WERI-Rb-1 (cell line): ENCODE measurements at regions not wholly inside any gene's neighbourhood (a gene's known extent, or its start where the extent isn't known, plus 50 kb on each side); places are given as distances from the start of the nearest gene placed in this dataset.
A peak's percentile ranks its signal among the peaks of the same experiment; 100 is the strongest.

Experiments used
- DNase-seq: peaks from one replicate; pipeline ENCODE4 v3.0.0-alpha.2; 2020
- H3K27ac ChIP-seq: fragments of 250-450 bp; sonication (Bioruptor Pico); 2 replicates; pipeline ENCODE4 v1.5.1; 2020; ENCODE audit warnings: mild to moderate bottlenecking, moderate library complexity
- H3K27me3 ChIP-seq: fragments of 250-450 bp; sonication (Bioruptor Pico); 2 replicates; pipeline ENCODE4 v1.5.1; 2021; ENCODE audit warnings: mild to moderate bottlenecking, low read depth, moderate library complexity; ENCODE audit not compliant: insufficient read depth, severe bottlenecking
- H3K36me3 ChIP-seq: fragments of 250-450 bp; sonication (Bioruptor Pico); 2 replicates; pipeline ENCODE4 v1.5.1; 2020; ENCODE audit warnings: mild to moderate bottlenecking, moderate library complexity
- H3K4me3 ChIP-seq: 2 replicates; pipeline ENCODE4 v1.5.1; 2011; ENCODE audit warnings: low read depth, mild to moderate bottlenecking, control low read depth, low read length
- H3K9me3 ChIP-seq: fragments of 250-450 bp; sonication (Bioruptor Pico); 2 replicates; pipeline ENCODE4 v1.5.1; 2021; ENCODE audit warnings: mild to moderate bottlenecking, moderate library complexity; ENCODE audit not compliant: severe bottlenecking
- TF ChIP-seq, protein P1 (sequence below): IDR thresholded peaks from 2 replicates; pipeline ENCODE4 v1.5.1; 2011; ENCODE audit warnings: low read depth, mild to moderate bottlenecking, control low read depth, inconsistent platforms, low read length

GRCh38 chr1:195251900-195252299 is 1356.3 kb downstream of the KCNT2 start:
- Histone ChIP-seq H3K27ac (no peak overlapping the region), H3K4me3 (no peak overlapping the region), H3K27me3 (no peaks in the 10 kb centered on the region), H3K9me3 (no peaks in the 10 kb centered on the region), H3K36me3 (no peaks in the 10 kb centered on the region)
- TF ChIP-seq, protein P1, sequence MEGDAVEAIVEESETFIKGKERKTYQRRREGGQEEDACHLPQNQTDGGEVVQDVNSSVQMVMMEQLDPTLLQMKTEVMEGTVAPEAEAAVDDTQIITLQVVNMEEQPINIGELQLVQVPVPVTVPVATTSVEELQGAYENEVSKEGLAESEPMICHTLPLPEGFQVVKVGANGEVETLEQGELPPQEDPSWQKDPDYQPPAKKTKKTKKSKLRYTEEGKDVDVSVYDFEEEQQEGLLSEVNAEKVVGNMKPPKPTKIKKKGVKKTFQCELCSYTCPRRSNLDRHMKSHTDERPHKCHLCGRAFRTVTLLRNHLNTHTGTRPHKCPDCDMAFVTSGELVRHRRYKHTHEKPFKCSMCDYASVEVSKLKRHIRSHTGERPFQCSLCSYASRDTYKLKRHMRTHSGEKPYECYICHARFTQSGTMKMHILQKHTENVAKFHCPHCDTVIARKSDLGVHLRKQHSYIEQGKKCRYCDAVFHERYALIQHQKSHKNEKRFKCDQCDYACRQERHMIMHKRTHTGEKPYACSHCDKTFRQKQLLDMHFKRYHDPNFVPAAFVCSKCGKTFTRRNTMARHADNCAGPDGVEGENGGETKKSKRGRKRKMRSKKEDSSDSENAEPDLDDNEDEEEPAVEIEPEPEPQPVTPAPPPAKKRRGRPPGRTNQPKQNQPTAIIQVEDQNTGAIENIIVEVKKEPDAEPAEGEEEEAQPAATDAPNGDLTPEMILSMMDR = no peak
- DNase-seq = peak; percentile 32

DNA sequence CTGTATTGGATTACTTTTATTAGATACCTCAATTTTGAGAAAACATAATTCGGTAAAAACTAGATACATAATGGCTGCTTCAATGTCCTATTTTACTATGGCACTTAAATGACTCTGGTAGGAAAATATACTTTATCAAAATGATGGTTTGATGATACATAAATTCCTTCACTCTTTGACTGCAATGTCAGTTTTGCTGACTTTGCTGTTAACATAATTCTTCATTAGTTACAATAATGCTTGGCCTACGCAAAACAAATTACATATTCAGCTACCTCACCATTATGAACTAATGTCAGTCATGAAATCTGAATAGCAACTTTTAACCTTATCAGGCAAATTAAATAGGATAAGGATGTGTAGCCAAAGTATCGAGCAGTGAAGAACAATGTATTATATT is 1364.7 kb downstream of the KCNT2 start:
- no peak for DNase-seq
- Histone ChIP-seq H3K27me3 (no peaks in the 10 kb centered on the region), H3K4me3 (no peak overlapping the region), H3K27ac (no peak overlapping the region), H3K9me3 (no peaks in the 10 kb centered on the region), H3K36me3 (no peaks in the 10 kb centered on the region)
- TF ChIP-seq, protein P1 = no peak

- no peak for DNase-seq
Observed at GRCh38 chr1:195241066-195241465, 1367.2 kb downstream of the KCNT2 start.

GRCh38 chr1:195238313-195238712 is 1369.9 kb downstream of the KCNT2 start:
- Histone ChIP-seq H3K27me3 (no peaks in the 10 kb centered on the region), H3K4me3 (no peak overlapping the region), H3K9me3 (peaks cover 10% of the 10 kb centered on the region), H3K36me3 (no peaks in the 10 kb centered on the region), H3K27ac (no peak overlapping the region)
- TF ChIP-seq, protein P1 = no peak
- DNase-seq = no peak

More at GRCh38 chr1:195241066-195241465, 1367.2 kb downstream of the KCNT2 start:
- H3K9me3 ChIP-seq = peaks cover 10% of the 10 kb centered on the region
- H3K27me3 ChIP-seq = no peaks in the 10 kb centered on the region
- TF ChIP-seq, protein P1 = no peak
- no peaks in the 10 kb centered on the region for H3K36me3 ChIP-seq
- no peak overlapping the region for H3K27ac ChIP-seq
- H3K4me3 ChIP-seq = no peak overlapping the region

DNA sequence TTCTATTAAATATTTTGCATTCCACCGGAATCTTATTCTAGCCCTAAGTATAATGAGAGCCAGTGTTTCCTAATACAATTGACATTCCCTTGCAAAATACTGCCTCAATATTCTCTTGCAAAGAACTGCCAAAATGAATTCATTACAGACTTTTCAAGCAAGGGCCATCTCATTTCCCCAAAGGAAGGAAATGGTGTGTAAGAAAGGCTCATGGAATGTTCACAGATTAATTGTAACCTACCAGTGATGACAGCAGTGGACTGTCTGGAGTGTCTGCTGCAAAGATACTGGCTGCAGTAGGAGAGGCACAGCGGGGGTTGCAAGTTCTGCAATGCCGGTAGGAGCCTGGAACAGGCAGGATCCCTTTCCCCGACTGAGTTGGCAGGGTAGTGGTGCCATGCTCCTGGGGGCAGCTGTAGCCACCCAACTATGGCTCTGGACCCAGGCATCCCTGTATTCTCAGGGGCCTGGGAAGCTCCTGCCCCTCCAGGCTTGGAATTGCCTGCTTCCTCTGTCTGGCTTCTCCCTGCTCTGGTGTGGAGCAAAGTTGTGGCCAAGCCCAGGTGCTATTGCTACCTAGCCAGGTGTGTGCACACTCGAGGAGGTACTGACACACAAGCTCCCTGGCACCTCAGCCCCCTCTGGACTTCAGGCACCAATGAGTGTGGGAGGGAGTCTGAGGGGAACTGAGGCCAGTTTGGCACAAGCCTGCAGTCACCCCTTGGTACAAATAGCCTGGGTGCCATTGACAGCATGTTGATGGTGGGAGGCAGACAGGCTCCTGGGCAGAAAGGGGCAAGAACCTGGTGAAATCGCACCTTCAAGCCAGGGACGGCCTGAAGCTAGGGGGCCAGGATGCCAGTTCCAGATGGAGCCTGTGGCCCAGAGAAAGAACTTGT is 1371.0 kb downstream of the KCNT2 start:
- no peak for DNase-seq
- H3K27me3 ChIP-seq = no peaks in the 10 kb centered on the region
- no peaks in the 10 kb centered on the region for H3K36me3 ChIP-seq
- no peak overlapping the region for H3K4me3 ChIP-seq
- H3K9me3 ChIP-seq = peaks cover 10% of the 10 kb centered on the region
- H3K27ac ChIP-seq = no peak overlapping the region
- TF ChIP-seq, protein P1 = no peak
